Inflammatory macrophage (primary cell): ENCODE measurements at regions not wholly inside any gene's neighbourhood (a gene's known extent, or its start where the extent isn't known, plus 50 kb on each side); places are given as distances from the start of the nearest gene placed in this dataset.

Experiments
- DNase-seq, 2 donors: peaks; one replicate each; pipeline ENCODE4 v3.0.0-alpha.2; 2020 to 2022

DNA sequence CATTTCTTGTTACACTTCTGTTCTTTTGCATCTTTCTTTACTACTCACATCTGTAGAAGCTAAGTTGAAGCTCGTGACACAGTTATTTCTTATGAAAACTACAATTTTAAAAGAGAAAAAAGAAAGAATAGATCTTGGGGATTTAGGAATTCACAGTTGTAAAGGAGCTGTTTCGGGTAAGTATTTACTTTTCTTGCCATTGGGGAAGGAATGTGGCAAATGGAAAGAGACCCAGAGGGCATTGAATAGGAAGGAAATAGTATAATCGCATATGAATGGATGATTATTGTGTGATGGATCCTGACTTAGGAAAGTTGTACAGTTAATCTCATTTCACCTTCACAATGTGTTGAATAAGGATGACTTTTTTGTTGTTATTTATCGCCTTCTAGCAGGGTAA, 914.1 kb upstream of the CDH8 start:
- no peak for DNase-seq

DNA sequence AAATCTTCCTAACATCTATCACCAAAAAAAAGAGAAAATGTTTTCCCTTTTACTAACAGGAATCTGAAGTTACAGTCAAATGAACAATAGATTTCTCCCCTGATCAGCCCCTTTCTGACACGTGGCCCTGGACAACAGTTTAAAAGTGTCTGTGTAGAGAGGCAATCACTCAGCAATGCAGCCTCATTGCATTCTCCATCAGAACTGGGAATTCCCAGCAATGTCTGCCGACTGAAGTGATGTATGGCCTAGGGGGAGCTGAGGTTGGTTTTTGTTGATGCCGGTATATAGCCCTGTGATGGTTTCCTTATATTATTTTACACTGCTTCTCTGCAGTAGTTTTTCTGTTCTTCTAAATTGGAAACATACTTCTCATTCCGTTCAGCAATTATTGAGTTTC, 904.3 kb upstream of the CDH8 start:
- DNase-seq: no peak

DNA sequence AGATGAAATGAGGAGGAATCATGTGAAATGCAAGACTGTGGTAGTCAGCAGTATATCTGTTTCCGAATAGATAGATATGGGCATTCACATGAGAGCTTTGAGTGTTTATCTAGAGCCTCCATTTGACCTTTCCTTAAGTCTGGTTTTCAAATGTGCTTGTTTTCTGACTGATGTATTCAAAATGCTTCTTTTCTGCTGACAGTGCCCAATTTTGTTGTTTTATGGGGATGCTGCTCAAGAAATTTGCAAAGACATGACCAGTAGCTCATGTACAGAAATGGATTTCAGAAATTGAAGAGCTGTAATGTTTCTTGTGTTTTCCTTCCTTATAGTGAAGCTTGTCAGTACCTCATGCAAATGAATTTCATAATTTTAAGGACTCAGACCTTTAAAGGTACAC, 903.4 kb upstream of the CDH8 start:
- DNase-seq: no peak

DNA sequence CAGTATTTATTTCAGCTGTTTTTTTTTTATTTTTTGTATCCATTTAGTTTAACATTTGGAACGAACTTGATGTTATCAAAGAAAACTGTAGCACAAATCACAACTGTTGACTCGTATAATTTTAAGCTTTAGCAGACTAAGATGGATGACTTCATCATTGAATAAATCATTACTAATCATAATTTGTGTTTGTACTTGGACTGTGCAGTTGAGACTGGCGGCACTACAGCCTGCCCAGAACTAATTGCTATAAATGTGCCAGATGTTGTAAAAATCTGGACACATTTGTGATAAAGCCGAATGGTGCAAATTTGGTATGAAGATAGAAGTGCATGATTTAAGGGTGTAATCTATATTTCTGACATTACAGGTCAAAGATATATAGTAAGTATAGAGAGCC, 897.7 kb upstream of the CDH8 start:
- DNase-seq: no peak

DNA sequence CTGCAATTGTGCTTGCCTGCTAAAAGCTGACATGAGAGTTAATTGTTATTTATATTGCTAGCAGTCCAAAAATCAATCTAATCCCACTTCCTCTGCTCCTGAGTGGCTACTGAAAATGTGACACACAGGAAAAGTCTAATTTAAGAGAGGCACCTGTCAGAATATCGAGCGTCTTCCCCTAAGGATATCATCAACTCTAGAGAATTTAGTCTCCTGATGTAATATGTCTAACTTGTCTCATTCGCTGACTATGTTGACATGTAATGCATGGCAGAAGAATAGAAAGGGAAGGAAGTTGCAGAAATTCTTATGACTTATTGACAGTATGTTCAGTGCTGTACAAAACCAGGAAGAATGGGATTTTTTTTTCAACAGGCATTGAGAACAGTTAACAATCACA, 893.4 kb upstream of the CDH8 start:
- DNase-seq: no peak

DNA sequence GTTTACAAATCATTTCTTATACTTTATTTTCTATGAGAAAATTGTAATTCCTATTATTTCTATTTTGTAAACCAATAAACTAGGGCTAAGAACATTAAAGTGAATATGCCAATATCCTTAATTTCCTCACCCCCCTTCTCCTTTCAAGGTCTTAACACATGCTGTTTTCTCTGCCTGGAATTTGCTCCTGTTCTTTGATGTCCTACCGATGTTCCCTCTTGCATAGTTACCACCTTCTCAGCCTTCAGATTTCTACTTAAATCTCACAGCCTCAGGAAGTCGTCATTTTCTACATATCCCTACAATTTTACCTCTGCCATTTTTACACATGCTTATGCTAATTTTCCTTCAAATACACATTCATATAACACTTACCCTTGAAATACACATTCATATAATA, 890.9 kb upstream of the CDH8 start:
- DNase-seq: no peak

DNA sequence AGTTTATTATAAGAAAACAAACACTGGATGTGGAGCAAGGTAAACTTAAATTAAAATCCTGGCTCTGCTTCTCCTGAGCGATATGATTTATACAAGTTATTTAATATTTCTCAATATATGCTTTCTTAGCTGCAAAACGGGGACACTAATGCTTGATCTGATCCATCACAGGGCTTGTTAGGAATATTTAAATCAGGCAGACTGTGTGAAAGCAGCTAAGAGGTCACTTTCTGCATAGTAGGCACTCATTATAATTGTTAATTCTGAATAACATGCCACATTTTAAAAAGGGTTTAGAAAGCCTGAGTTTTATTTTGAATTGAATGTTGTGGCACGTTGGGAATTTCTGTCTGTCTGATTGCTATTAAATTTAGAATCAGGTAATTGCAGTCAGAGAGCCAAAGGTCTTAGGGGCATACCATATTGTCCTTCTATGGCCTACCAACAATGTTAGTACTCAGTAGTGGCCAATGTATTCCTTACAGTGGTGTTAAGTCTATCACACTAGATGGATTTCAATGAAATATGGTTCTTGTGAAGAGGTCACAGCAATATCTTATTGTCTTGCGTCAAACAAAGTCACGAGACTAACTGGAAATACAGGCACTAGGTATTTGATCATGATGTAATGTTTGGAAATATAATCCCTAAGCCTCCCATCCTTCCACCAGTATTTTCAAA, 890.0 kb upstream of the CDH8 start:
- no peak for DNase-seq

DNA sequence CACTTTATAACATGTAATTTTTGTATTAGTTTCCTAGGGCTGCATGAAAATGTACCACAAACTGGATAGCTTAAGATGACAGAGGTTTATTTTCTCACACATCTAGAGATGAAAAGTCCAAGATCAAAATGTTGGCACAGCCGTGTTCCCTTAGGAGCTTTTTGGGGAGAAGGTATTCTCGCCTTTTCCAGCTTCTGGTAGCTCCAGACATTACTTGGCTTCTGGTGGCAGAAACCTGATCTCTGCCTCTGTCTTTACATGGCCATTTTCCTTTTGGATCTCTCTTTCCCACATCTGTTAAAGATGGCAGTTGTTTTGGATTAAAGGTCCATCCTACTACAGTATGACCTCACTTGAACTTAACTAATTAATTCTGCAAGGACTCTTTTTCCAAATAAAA, 885.7 kb upstream of the CDH8 start:
- DNase-seq: no peak

DNA sequence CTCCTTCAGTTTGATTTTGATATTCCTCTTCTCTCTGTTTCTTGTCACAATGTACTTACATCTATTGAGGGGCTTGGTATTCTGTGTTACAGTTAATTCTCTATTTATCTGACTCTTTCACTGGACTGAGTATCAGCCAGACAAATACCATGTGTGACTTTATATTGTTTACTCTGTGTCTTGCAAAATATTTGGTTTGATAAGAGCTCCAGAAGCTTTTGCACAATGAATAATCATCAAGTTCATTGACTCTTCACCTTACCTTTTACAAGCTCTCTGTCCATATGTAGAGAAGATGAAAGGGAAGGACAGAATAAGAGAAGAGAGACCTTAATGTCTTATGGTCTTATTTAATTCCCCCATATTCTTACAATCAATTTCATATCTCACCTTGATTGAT, 877.7 kb upstream of the CDH8 start:
- DNase-seq: no peak

DNA sequence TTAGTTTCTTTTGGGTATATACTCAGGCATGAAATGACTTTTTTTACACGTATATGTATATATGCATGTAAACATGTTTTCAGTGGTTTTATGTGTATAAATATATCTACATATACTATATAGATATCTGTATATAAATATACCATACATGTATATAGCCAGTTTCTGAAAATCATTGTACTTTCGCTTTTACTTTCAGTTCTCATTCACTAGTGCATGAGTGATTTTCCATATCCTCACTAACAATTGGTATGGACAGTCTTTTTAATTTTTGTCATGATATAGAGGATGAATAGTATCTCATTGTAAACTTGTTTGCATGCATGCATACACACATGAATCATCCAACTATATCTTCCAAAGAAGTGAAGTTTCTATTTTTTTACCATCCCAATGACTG, 877.1 kb upstream of the CDH8 start:
- DNase-seq: no peak

DNA sequence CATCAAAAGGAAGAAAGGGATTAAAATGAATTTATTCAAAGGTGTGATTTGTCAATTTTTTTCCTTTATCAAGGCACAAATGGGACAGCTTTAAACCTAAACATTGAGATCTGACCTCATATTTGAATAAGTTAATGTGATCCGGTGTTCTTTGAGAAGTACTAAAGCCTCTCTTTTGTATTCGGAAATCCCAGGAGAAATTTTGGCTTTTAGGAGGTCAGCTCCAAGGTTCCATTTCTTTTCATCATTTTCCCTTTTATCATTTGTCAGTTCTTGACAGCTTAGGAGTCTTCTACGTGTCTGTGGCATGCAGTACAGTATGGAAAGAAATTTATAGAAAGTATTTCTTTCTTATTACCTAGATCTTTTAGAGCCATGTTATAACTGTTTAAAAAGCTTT, 873.4 kb upstream of the CDH8 start:
- DNase-seq: no peak

DNA sequence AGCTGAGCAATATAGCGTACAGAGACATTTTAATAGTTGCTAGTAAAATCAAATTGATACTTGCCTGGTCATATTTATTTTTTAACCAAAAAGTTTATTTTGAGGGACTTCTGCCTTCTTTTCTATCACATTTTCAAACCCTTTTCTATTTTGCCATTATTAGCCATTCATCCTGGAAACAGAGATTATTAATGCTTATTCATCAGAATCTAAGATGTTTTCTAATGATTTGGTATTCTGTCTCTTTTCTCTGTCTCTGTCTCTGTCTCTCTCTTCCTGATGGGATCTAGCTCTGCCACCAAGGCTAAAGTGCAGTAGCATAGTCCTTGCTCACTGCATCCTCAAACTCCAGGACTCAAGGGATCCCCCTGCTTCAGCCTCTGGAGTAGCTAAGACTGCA, 871.3 kb upstream of the CDH8 start:
- DNase-seq: no peak

DNA sequence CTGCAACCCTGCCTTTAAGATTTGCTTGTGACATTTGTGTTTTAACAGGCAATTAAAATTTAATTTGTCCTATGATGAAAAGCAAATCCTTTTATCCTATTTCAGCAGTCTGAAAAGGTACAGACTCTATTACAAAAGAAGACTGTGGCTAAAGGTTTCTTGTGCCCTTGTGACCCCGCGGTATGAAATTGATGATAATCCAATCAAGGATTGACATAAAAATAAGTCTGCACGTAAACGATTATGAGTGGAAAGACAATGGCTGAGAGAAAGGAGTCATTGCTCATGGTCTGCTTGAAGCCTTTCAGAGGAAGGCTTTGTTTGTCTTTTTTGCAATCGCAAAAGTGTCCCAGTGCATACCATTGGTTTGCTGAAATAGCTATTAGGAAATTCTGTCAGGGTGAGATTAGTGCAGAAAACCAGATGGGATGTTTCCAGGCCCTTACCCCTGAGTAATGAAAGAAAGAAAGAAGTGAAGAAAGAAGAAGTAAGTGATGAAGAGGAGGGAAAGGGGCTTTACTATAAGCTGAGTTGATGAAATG, 867.8 kb upstream of the CDH8 start:
- DNase-seq: no peak

DNA sequence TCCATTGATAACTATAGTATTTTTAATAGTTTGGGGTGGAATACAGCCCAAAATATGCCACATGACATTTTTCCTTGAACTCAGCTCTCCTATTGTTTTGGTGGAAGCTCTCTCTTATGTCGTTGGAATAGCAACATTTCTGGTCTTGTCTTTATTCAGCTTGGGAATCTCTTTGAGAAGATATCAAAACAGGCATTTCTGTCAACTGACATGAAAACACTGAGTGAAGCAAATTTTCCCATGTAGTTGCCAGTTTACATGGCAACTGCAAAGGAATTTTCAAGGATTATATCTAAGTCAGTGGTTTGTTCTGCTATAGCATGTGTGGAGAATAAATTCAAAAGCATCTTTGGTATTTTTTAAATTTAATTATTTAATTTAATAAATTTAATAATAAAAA, 863.5 kb upstream of the CDH8 start:
- no peak for DNase-seq

DNA sequence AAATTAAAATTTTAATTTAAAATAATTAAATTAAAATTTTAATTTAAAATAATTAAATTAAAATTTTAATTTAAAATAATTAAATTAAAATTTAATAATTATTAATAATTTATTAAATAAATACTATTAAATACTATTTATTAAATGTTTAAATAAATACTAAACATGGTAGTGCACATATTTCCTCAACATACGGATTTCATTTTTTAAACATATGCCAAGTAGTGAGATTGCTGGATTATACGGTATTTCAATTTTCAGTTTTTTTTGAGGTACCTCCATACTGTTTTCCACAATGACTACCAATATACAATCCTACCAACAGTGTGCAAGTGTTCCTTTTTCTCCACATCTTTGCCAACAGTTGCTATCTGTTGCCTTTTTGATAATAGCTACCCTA, 852.9 kb upstream of the CDH8 start:
- no peak for DNase-seq

DNA sequence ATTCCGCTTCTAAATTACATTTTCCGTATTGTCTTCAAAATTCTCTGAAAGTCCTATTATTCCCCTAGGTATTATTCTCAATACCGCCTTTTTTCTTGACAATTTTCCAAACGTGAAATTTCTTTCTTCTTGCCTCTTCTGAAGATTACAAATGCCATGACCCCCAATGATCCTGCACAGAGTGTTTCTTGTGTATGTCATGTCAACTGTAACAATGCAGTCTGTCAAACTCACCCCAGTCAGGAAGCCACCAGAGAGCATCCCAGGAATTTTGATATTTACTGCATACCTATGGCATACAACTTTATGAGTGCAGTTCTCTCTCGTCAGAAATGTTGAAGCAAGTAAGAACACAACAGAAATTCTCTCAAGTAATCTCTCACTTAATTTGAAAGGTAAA, 847.3 kb upstream of the CDH8 start:
- no peak for DNase-seq

DNA sequence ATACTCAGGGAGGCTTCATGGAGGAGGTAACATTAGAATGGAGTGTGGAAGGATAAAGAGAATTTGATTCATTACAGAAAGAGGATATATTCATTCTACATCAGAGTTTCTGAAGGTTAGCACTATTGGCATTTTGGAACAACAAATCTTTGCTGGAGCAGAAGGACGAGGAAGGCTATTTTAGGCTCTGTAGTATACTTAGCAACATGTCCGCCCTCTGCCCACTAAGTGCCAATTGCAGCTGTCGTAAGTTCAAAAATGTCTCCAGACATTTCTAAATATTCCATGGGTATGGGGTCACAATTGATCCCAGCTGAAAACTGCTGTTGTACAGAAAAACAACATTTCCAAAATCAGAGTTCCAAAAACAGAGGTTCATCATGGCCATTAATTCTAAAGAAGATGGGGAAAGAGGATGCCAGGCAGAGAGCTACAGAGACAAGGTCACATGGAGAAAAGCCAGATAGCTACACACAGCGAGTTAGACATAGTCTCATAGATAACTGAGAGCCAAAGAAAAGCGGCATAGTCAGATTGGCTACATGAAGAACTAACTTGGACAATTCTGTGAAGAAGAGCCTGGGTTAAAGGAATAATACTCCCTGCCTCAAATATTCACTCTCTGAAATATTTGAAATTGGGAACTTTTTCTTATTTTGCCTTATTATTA, 846.4 kb upstream of the CDH8 start:
- DNase-seq: no peak

DNA sequence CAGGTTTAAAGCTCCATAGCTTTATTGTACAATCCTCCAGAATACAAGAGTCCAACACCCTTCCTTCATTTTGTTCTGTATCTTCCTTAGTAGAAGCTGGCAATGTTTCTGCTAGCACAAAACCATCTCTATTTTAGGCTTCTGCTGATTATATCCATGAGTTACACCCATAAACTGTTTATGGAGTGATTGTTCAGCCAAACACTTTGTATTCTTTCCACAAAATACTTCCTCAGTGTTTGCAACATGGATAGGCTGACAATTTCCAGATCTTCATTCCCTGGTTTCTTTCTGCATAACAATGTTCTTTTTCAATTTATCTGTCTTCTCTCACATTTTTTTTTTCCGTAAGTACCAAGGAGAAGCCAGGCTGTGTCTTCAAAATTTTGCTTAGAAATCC, 839.9 kb upstream of the CDH8 start:
- DNase-seq: no peak

DNA sequence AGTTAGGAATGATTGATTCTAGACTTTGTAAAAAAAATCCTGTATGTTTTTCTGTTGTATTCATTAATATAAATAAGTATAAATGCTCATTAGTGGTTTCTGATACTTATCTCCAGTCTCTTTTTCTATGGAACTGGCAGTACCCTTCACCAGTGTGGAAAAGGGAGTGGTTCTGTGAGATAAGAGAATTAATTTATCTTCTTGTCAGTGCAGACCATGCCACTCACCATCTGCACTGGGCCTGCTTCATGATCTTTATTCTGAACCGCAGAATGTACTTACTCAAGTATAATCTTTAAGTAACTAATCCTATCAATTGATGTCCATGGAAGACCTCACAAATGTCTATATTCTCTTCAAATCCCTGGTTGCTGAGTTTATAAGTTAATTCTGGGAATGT, 836.1 kb upstream of the CDH8 start:
- no peak for DNase-seq

DNA sequence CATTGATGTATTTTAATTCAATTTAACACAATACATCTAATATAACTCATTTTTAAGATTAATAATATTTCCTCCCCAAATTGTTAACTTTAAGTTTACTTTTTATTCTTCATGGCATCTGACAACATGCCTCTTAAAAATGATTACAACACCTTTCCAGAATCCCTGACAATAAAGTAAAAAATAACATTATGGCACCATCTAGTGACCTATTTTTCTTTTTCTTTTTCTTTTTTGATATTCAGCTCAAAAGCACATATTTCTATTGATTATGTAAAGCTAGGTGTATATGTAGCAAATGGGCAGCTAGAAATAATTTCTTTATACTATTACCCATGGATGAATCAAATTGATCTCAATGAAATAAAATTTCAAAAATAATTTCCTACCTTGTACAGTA, 834.3 kb upstream of the CDH8 start:
- DNase-seq: no peak

DNA sequence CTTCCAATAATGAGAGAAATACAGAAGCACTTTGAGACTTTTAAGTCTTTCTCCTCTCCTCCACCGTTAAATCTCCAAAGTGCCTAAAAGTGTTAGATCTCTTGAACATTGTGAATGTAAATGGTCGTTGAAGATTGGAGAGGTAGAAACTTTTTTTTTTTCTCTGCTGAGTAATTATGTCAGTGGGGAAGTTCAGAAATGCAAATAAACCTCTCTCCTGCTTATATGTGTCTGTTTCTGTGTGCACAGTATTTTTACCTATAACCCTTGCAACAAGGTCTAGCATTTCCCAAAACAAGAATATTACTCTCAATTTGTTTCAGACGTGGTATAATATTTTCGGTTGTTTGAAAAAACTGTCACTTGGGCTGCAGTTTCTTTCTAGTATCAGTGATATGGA, 833.6 kb upstream of the CDH8 start:
- DNase-seq: no peak

DNA sequence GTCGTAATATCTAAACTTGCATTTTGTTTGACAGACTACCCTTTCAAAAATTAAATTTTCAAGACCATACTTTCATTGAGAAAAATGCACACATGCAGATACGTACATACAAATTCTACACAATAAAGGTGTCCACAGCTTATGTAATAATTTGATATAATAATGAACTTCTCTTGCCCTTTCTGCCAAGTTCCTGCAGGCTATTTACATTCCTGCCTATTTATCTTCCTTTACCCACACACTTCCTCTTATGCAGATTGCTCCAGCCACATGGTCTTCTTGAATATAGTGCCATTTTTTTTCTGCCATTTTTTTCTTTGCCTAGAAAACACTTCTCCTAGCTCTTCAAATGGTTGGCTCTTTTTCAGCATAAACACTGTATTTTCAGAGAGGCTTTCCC, 826.9 kb upstream of the CDH8 start:
- no peak for DNase-seq

DNA sequence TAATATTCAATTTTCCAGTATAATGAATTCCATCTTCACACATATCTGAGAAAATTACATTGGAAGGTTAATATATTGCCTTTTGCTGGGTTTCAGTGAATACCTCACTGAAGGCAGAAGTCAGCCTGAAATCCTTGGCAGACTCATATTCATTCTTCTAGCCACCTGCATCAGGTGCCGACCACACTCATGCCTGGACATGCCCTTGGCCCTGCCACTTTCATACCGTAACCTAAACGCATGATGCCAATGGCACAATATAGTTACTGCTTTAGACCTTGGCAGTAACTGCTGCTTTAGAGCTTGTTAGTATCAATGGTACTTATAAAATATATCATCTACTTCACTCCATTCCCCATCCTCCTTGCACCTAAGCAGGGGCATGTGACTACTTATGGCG, 817.6 kb upstream of the CDH8 start:
- DNase-seq: no peak

DNA sequence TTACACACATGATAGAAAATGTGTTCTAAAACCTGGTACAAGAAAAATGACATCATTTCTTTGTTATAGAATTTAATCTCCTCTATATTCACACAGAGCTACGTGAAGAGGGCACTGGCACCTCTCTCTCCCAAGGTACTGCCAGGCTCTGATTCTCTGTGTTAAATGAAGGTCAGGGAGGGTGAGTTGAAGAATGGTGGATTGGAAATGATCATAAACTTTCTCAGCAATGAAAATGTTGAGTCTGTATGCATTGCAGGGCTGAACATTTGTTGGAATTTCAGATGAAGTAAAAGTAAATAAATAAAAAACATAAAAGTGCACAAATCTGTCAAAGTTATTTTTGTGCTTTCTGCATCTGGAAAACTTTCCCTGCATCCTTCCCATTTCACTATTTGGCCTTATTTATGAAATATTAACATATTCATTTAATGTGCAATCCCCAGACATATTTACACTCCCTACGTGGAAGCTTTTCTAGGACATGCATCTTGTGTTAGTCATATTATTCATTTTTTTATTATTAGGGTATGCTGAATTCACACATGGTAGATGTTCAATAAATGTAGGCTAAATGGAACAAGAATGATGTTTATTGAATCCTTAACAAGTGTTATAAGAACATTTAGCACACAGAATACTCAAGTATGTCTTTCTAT, 810.3 kb upstream of the CDH8 start:
- DNase-seq: no peak
